HepG2 (cell line): ENCODE measurements at regions not wholly inside any gene's neighbourhood (a gene's known extent, or its start where the extent isn't known, plus 50 kb on each side); places are given as distances from the start of the nearest gene placed in this dataset.
A peak's percentile ranks its signal among the peaks of the same experiment; 100 is the strongest.

Experiments used
- AGO1 ChIP-seq: fragments of 200-400 bp; formaldehyde crosslinking; IDR thresholded peaks from 2 replicates; pipeline ENCODE4 v1.6.1; 2017; ENCODE audit warnings: mild to moderate bottlenecking, low read depth, low read length, moderate library complexity; ENCODE audit not compliant: poor library complexity, severe bottlenecking
- ATRX ChIP-seq: sonication (generic); formaldehyde crosslinking; IDR thresholded peaks from 2 replicates; pipeline ENCODE4 v1.4.0; 2020; ENCODE audit warnings: missing genetic modification reagents, borderline replicate concordance
- FLYWCH1 ChIP-seq: sonication (generic); formaldehyde crosslinking; IDR thresholded peaks from 2 replicates; pipeline ENCODE4 v1.8.1; 2023; ENCODE audit warnings: mild to moderate bottlenecking, missing genetic modification reagents
- IRX3 ChIP-seq: sonication (generic); formaldehyde crosslinking; IDR thresholded peaks from 2 replicates; pipeline ENCODE4 v1.8.1; 2023; ENCODE audit warnings: mild to moderate bottlenecking, low read depth, missing genetic modification reagents, borderline replicate concordance
- KMT2A ChIP-seq: sonication (generic); formaldehyde crosslinking; IDR thresholded peaks from 2 replicates; pipeline ENCODE4 v1.4.0; 2020; ENCODE audit warnings: missing genetic modification reagents
- NFIC ChIP-seq: IDR thresholded peaks from 2 replicates; pipeline ENCODE4 v1.6.1; 2012; ENCODE audit warnings: mild to moderate bottlenecking, low read length, inconsistent platforms
- RAD51 ChIP-seq: fragments of 450-650 bp; IDR thresholded peaks from 2 replicates; pipeline ENCODE4 v1.6.1; 2016; ENCODE audit warnings: borderline replicate concordance
- RARA ChIP-seq: IDR thresholded peaks from 2 replicates; pipeline ENCODE4 v1.6.1; 2016; ENCODE audit warnings: missing genetic modification reagents, missing compliant biosample characterization
- TBP ChIP-seq: sonication (generic); formaldehyde crosslinking; IDR thresholded peaks from 2 replicates; pipeline ENCODE4 v1.5.0; 2020; ENCODE audit warnings: missing genetic modification reagents
- ZFAT ChIP-seq: sonication (generic); formaldehyde crosslinking; conservative IDR thresholded peaks from 2 replicates; pipeline ENCODE4 v1.8.1; 2023; ENCODE audit warnings: missing genetic modification reagents, inconsistent platforms
- ZNF331 ChIP-seq: sonication (generic); formaldehyde crosslinking; IDR thresholded peaks from 2 replicates; pipeline ENCODE4 v1.4.0; 2020; ENCODE audit warnings: missing genetic modification reagents
- ZNF430 ChIP-seq: sonication (generic); formaldehyde crosslinking; IDR thresholded peaks from 2 replicates; pipeline ENCODE4 v1.9.0; 2021; ENCODE audit warnings: mild to moderate bottlenecking, missing genetic modification reagents
- ZNF441 ChIP-seq: sonication (generic); formaldehyde crosslinking; IDR thresholded peaks from 2 replicates; pipeline ENCODE4 v1.7.0; 2021; ENCODE audit warnings: missing genetic modification reagents, borderline replicate concordance
- ZNF816 ChIP-seq: sonication (generic); formaldehyde crosslinking; IDR thresholded peaks from 2 replicates; pipeline ENCODE4 v1.8.0; 2022; ENCODE audit warnings: missing genetic modification reagents, mild to moderate bottlenecking, borderline replicate concordance
- ZNF839 ChIP-seq: sonication (generic); formaldehyde crosslinking; IDR thresholded peaks from 2 replicates; pipeline ENCODE4 v1.4.0; 2020; ENCODE audit warnings: missing genetic modification reagents, mild to moderate bottlenecking, borderline replicate concordance
- ZSCAN20 ChIP-seq: sonication (generic); formaldehyde crosslinking; IDR thresholded peaks from 2 replicates; pipeline ENCODE4 v1.4.0; 2020; ENCODE audit warnings: missing genetic modification reagents, mild to moderate bottlenecking, borderline replicate concordance
- TF ChIP-seq, protein P1 (sequence below): sonication (generic); formaldehyde crosslinking; conservative IDR thresholded peaks from 2 replicates; pipeline ENCODE4 v1.5.0; 2020; ENCODE audit warnings: missing genetic modification reagents
- TF ChIP-seq, protein P2 (sequence below): sonication (generic); formaldehyde crosslinking; IDR thresholded peaks from 2 replicates; pipeline ENCODE4 v1.8.0; 2022; ENCODE audit warnings: missing genetic modification reagents, low read depth, mild to moderate bottlenecking, borderline replicate concordance
- TF ChIP-seq, protein P3 (sequence below): sonication (generic); formaldehyde crosslinking; conservative IDR thresholded peaks from 2 replicates; pipeline ENCODE4 v1.4.0; 2020; ENCODE audit warnings: mild to moderate bottlenecking, missing genetic modification reagents, moderate library complexity
- TF ChIP-seq, protein P4 (sequence below): sonication (generic); formaldehyde crosslinking; IDR thresholded peaks from 2 replicates; pipeline ENCODE4 v1.5.0; 2020; ENCODE audit warnings: missing genetic modification reagents
- TF ChIP-seq, protein P5 (sequence below): sonication (generic); formaldehyde crosslinking; IDR thresholded peaks from 2 replicates; pipeline ENCODE4 v1.5.1; 2020; ENCODE audit warnings: missing genetic modification reagents, mild to moderate bottlenecking, borderline replicate concordance
- TF ChIP-seq, protein P6 (sequence below): sonication (generic); formaldehyde crosslinking; IDR thresholded peaks from 2 replicates; pipeline ENCODE4 v1.4.0; 2020; ENCODE audit warnings: missing genetic modification reagents; ENCODE audit errors: not compliant biosample characterization

DNA sequence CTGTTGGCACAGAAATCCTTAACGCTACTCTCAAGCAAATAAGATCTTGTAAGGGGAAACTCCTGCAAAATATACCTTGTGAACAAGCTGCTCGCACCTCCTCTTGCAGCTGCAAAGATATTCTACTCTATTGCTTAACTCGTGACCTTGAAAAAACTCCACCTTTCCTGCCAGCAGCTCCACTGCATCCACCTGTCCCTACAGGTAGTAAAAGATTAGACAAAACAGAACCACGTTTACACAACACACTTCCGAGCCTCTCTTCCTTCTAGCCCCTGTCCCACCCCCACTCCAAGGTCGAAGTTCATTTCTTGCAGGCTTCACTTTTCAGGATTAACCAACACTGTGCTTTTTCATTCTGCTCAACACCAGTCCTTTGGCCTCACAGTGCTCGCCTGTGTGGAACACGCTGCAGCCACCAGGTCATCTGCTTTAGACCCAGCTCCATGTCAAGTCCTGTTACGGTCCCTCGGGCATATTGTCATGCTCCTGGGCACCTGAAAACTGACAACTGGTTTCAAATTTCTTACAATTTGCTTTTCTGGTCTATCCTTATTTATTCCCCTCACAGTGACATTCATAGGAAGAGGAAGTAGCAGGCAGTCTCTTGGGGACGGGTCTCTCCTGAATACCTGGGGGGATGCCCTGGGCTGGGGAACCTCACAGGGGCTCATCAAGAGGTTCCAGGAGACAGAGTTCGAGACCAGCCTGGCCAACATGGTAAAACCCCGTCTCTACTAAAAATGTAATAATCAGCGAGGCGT, 165.8 kb upstream of the KLF14 start (continued):
- TF ChIP-seq, protein P1, sequence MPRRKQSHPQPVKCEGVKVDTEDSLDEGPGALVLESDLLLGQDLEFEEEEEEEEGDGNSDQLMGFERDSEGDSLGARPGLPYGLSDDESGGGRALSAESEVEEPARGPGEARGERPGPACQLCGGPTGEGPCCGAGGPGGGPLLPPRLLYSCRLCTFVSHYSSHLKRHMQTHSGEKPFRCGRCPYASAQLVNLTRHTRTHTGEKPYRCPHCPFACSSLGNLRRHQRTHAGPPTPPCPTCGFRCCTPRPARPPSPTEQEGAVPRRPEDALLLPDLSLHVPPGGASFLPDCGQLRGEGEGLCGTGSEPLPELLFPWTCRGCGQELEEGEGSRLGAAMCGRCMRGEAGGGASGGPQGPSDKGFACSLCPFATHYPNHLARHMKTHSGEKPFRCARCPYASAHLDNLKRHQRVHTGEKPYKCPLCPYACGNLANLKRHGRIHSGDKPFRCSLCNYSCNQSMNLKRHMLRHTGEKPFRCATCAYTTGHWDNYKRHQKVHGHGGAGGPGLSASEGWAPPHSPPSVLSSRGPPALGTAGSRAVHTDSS: no peak
- TF ChIP-seq ATRX (no peak), ZNF839 (CRISPR knock-in tag) (no peak), TBP (CRISPR knock-in tag) (no peak), ZSCAN20 (CRISPR knock-in tag) (peak; percentile 92), ZNF816 (CRISPR knock-in tag) (peak; percentile 75; the same call in 1 of the 2 replicates), AGO1 (no peak), NFIC (peak; percentile 90), ZNF441 (CRISPR knock-in tag) (no peak), RARA (peak; percentile 95), IRX3 (no peak), KMT2A (peak; percentile 80; the same call in 1 of the 2 replicates), ZFAT (CRISPR knock-in tag) (no peak), ZNF331 (peak; percentile 76), RAD51 (no peak), ZNF430 (CRISPR knock-in tag) (peak; percentile 88), FLYWCH1 (no peak)
- TF ChIP-seq, protein P2, sequence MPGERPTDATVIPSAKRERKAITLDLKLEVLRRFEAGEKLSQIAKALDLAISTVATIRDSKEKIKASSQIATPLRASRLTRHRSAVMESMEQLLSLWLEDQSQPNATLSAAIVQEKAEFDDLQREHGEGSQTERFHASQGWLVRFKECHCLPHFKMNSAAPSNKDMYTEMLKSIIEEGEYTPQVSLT: no peak
- TF ChIP-seq, protein P3, sequence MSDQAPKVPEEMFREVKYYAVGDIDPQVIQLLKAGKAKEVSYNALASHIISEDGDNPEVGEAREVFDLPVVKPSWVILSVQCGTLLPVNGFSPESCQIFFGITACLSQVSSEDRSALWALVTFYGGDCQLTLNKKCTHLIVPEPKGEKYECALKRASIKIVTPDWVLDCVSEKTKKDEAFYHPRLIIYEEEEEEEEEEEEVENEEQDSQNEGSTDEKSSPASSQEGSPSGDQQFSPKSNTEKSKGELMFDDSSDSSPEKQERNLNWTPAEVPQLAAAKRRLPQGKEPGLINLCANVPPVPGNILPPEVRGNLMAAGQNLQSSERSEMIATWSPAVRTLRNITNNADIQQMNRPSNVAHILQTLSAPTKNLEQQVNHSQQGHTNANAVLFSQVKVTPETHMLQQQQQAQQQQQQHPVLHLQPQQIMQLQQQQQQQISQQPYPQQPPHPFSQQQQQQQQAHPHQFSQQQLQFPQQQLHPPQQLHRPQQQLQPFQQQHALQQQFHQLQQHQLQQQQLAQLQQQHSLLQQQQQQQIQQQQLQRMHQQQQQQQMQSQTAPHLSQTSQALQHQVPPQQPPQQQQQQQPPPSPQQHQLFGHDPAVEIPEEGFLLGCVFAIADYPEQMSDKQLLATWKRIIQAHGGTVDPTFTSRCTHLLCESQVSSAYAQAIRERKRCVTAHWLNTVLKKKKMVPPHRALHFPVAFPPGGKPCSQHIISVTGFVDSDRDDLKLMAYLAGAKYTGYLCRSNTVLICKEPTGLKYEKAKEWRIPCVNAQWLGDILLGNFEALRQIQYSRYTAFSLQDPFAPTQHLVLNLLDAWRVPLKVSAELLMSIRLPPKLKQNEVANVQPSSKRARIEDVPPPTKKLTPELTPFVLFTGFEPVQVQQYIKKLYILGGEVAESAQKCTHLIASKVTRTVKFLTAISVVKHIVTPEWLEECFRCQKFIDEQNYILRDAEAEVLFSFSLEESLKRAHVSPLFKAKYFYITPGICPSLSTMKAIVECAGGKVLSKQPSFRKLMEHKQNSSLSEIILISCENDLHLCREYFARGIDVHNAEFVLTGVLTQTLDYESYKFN (CRISPR knock-in tag): peak; percentile 97
- TF ChIP-seq, protein P4, sequence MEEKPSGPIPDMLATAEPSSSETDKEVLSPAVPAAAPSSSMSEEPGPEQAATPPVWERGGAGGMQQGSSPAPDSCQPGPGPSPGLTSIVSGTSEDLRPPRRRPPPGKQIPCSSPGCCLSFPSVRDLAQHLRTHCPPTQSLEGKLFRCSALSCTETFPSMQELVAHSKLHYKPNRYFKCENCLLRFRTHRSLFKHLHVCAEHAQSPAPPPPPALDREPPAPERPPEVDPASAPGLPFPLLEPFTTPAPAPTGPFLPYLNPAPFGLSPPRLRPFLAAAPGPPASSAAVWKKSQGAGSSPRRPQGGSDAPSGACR (CRISPR knock-in tag): no peak; the same call in 1 of the 2 replicates
- TF ChIP-seq, protein P5, sequence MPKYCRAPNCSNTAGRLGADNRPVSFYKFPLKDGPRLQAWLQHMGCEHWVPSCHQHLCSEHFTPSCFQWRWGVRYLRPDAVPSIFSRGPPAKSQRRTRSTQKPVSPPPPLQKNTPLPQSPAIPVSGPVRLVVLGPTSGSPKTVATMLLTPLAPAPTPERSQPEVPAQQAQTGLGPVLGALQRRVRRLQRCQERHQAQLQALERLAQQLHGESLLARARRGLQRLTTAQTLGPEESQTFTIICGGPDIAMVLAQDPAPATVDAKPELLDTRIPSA (CRISPR knock-in tag): no peak
- TF ChIP-seq, protein P6, sequence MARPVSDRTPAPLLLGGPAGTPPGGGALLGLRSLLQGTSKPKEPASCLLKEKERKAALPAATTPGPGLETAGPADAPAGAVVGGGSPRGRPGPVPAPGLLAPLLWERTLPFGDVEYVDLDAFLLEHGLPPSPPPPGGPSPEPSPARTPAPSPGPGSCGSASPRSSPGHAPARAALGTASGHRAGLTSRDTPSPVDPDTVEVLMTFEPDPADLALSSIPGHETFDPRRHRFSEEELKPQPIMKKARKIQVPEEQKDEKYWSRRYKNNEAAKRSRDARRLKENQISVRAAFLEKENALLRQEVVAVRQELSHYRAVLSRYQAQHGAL: no peak
